Bronchial epithelial cell (primary cell): ENCODE measurements at regions not wholly inside any gene's neighbourhood (a gene's known extent, or its start where the extent isn't known, plus 50 kb on each side); places are given as distances from the start of the nearest gene placed in this dataset.
A peak's percentile ranks its signal among the peaks of the same experiment; 100 is the strongest.

ENCODE experiments used
- DNase-seq: peaks from one replicate; pipeline ENCODE4 v3.0.0-alpha.2; 2010; ENCODE audit warnings: low read depth
- FAIRE-seq: peaks from 2 replicates; lab custom pipeline; 2011; peaks lifted over from hg19 to GRCh38; lab: Jason Lieb, UNC
- H3K27me3 ChIP-seq: 2 replicates; pipeline ENCODE4 v1.5.1; 2011; ENCODE audit warnings: low read length; ENCODE audit not compliant: control insufficient read depth, insufficient read depth
- H3K36me3 ChIP-seq: 2 replicates; pipeline ENCODE4 v1.5.1; 2011; ENCODE audit warnings: low read length; ENCODE audit not compliant: control insufficient read depth, insufficient read depth
- H3K4me3 ChIP-seq: 2 replicates; pipeline ENCODE4 v1.5.1; 2011; ENCODE audit warnings: mild to moderate bottlenecking, low read depth, low read length, control low read depth
- TF ChIP-seq, protein P1 (sequence below): IDR thresholded peaks from 2 replicates; pipeline ENCODE4 v1.5.1; 2011; ENCODE audit warnings: mild to moderate bottlenecking, moderate library complexity, low read length, control low read depth, inconsistent platforms; ENCODE audit not compliant: insufficient read depth, severe bottlenecking

DNA sequence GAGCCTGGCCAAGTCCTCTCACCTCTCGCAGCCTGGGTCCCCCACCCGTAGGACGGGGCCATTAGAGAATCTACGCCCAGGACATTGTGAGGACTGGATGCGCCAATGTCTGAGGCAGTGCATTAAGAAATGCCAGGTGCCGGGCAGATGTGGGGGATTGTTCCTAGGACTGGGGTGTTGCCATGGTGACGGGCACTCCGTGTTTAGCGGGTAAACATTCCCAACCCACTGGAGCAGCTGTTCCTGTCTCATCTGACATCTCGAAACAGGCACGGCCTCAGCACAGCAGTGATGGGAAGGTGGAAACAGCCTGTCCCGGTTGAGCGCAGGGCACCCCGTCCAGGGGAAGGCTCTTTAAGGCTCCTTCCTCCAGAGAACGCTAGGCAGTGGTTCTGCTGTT lies 99.6 kb upstream of the RTL6 start:
- no peak for FAIRE-seq
- Histone ChIP-seq H3K4me3 (no peak overlapping the region), H3K36me3 (no peaks in the 10 kb centered on the region), H3K27me3 (peaks cover 10% of the 10 kb centered on the region)
- TF ChIP-seq, protein P1, sequence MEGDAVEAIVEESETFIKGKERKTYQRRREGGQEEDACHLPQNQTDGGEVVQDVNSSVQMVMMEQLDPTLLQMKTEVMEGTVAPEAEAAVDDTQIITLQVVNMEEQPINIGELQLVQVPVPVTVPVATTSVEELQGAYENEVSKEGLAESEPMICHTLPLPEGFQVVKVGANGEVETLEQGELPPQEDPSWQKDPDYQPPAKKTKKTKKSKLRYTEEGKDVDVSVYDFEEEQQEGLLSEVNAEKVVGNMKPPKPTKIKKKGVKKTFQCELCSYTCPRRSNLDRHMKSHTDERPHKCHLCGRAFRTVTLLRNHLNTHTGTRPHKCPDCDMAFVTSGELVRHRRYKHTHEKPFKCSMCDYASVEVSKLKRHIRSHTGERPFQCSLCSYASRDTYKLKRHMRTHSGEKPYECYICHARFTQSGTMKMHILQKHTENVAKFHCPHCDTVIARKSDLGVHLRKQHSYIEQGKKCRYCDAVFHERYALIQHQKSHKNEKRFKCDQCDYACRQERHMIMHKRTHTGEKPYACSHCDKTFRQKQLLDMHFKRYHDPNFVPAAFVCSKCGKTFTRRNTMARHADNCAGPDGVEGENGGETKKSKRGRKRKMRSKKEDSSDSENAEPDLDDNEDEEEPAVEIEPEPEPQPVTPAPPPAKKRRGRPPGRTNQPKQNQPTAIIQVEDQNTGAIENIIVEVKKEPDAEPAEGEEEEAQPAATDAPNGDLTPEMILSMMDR, result no peak
- DNase-seq, result no peak

DNA sequence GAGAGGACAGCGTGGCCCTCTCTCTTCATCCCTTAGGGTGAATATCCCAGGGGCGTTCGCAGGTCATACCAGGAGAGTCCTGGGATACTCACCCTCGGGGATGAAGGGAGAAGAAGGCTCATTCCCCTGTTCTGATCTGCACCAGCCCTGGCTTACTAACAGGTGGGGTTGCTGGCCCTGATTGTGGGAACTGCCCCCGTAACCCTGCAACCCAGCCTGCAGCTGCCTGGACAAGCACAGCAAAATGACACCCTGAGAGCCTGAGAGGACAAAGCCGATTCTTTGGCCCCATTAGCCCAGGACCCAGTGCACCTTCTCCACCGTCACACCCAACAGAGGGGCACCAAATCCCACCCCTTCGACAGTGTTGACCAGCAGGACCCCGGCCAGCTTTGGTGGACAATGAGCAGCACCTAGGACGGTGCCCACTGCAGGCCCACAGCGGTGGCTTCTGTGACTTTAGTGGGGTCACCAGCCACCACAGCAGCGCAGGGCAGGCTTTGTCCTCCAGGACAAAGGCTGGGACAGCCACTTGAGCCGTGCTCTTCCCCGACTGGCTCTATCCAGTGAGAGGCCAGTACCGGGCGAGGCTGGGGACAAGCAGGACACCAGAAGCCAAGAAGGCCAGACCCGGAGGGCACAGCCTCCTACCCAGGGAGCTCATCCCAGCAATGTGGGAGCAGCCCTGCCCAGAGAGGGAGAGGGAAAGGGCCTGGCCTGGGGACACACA lies 98.5 kb upstream of the RTL6 start:
- peaks cover 10% of the 10 kb centered on the region for H3K27me3 ChIP-seq
- FAIRE-seq, result peak; percentile 58
- TF ChIP-seq, protein P1, result no peak
- H3K4me3 ChIP-seq, result no peak overlapping the region
- no peaks in the 10 kb centered on the region for H3K36me3 ChIP-seq
- DNase-seq, result no peak

DNA sequence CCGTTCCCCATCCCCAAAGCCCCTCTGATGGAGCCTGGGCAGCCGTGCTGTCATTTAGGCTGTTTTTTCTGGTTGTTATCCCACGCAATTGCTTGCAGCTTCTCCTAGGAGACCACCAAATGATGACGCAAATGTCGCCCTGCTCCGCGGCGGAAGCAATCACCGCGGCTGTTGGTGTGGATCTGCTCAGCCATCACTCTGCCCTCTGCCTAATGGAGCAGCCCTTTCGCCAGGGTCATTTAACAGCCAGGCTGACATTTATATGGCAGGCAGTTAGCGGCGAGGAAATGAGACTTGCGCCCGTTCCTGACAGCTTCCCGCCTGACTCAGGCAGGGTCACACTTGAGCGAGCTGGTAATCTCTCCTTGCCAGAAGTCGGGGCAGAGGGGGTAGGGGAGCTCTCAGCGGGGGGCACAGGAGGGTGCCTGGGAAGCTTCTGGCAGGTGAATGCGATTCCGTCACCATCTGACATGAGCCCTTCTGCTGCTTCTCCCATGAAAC lies 97.9 kb upstream of the RTL6 start:
- peaks cover 10% of the 10 kb centered on the region for H3K27me3 ChIP-seq
- FAIRE-seq, result no peak
- H3K36me3 ChIP-seq, result no peaks in the 10 kb centered on the region
- H3K4me3 ChIP-seq, result no peak overlapping the region
- no peak for DNase-seq
- TF ChIP-seq, protein P1, result no peak

DNA sequence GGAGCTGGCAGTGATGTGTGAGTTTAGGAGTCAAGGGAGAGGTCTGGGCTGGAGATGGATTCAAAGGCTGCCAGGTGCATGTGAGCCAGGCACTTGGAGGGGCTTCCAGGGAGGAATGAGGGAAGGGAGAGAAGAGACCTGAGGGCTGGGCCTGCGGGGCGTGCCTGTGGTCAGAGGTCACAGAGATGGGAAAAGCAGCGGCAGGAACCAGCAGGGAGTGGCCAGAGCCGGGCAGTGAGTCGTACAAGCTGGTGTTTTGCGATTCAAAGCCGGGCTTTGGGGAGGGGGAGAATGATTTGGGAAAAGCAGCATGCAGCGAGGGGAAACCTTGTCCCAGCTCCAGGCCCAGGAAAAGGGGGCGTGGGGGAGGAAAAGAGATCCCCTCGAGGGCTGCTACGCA lies 96.9 kb upstream of the RTL6 start:
- FAIRE-seq (no peak), DNase-seq (no peak)
- no peaks in the 10 kb centered on the region for H3K36me3 ChIP-seq
- H3K27me3 ChIP-seq, result peaks cover 10% of the 10 kb centered on the region
- H3K4me3 ChIP-seq, result no peak overlapping the region
- TF ChIP-seq, protein P1, result no peak

DNA sequence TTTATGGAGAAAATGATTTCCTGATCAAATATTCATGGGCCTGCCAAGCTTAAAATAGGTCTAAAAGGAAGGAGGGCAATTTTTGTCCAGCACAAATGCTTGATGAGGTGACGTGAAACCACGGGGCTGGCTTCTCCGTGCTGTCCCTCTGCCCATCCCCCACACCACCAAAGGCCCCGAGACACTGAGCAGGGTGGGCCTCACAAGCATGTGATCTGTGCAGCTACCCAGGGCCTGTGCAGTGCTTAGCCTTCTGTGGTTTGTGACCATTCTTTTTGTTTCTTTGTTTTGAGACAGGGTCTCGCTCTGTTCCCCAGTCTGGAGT lies 94.8 kb upstream of the RTL6 start:
- DNase-seq (no peak), FAIRE-seq (peak; percentile 72)
- Histone ChIP-seq H3K36me3 (no peaks in the 10 kb centered on the region), H3K4me3 (no peak overlapping the region), H3K27me3 (peaks cover 9% of the 10 kb centered on the region)
- TF ChIP-seq, protein P1, result no peak
